Caco-2 (cell line): ENCODE measurements at regions not wholly inside any gene's neighbourhood (a gene's known extent, or its start where the extent isn't known, plus 50 kb on each side); places are given as distances from the start of the nearest gene placed in this dataset.
A peak's percentile ranks its signal among the peaks of the same experiment; 100 is the strongest.

ENCODE experiments used
- BruUV-seq: library from RNA; stranded (reverse); fragments of 400-500 nt; replicated peaks from 2 replicates; lab custom pipeline; 2021; lab: Mats Ljungman, UMichigan
- CTCF ChIA-PET: fragments of 300-600 bp; sonication (Branson Sonifier 250); formaldehyde crosslinking; loops from one replicate; lab custom pipeline; 2022; ENCODE audit warnings: antibody characterized with exemption; lab: Charles Lee
- POLR2A ChIA-PET: fragments of 300-600 bp; sonication (Branson Sonifier 250); formaldehyde crosslinking; loops from one replicate; lab custom pipeline; 2022; ENCODE audit warnings: antibody characterized with exemption; lab: Charles Lee
- DNase-seq, 2 experiments: peaks; one replicate each; pipeline versions ENCODE4 v3.0.0 to v3.0.0-alpha.2; 2020 to 2022
- H3K27me3 ChIP-seq: replicated peaks from 2 replicates; pipeline ENCODE4 v1.6.0; 2011; ENCODE audit warnings: low read length; ENCODE audit not compliant: control insufficient read depth, insufficient read depth
- H3K36me3 ChIP-seq: 2 replicates; pipeline ENCODE4 v1.5.1; 2011; ENCODE audit warnings: low read length; ENCODE audit not compliant: control insufficient read depth, insufficient read depth
- H3K4me1 ChIP-seq: fragments of 250-450 bp; sonication (Bioruptor Pico); 2 replicates; pipeline ENCODE4 v1.5.1; 2020; ENCODE audit warnings: mild to moderate bottlenecking
- H3K4me3 ChIP-seq: 2 replicates; pipeline ENCODE4 v1.5.1; 2011; ENCODE audit warnings: low read depth, mild to moderate bottlenecking, control low read depth, low read length
- H3K9me3 ChIP-seq: fragments of 250-450 bp; sonication (Bioruptor Pico); 2 replicates; pipeline ENCODE4 v1.5.1; 2020; ENCODE audit warnings: mild to moderate bottlenecking, moderate library complexity
- H3K27ac Mint-ChIP-seq: one replicate; pipeline ENCODE4 v1.8.0; 2022; ENCODE audit warnings: mixed read lengths; ENCODE audit not compliant: unreplicated experiment
- H3K27me3 Mint-ChIP-seq: one replicate; pipeline ENCODE4 v1.8.0; 2022; ENCODE audit warnings: mixed read lengths; ENCODE audit not compliant: insufficient read depth, unreplicated experiment
- H3K36me3 Mint-ChIP-seq: one replicate; pipeline ENCODE4 v1.8.0; 2022; ENCODE audit warnings: mild to moderate bottlenecking, mixed read lengths; ENCODE audit not compliant: insufficient read depth, unreplicated experiment
- H3K4me1 Mint-ChIP-seq: one replicate; pipeline ENCODE4 v1.8.0; 2022; ENCODE audit warnings: low read depth, mixed read lengths; ENCODE audit not compliant: unreplicated experiment
- H3K4me3 Mint-ChIP-seq: one replicate; pipeline ENCODE4 v1.8.0; 2022; ENCODE audit warnings: mild to moderate bottlenecking, moderate library complexity, mixed read lengths; ENCODE audit not compliant: unreplicated experiment
- H3K9me3 Mint-ChIP-seq: one replicate; pipeline ENCODE4 v1.8.0; 2022; ENCODE audit warnings: mixed read lengths; ENCODE audit not compliant: unreplicated experiment
- intact Hi-C: fragments of 100-400 bp; cut with micrococcal nuclease; formaldehyde crosslinking; loops from one replicate; pipeline ENCODE4 v1.10.0; 2022; ENCODE audit not compliant: unreplicated experiment
- TF ChIP-seq, protein P1 (sequence below), 2 experiments: fragments of 200-600 bp in 1 of 2; IDR thresholded peaks; 1 replicate in 1 of 2; 2 replicates in 1 of 2; pipeline versions ENCODE4 v1.5.1 to v1.8.0; 2011 to 2022; ENCODE audit warnings: antibody characterized with exemption in 1 of 2, control low read depth in 1 of 2, inconsistent platforms in 1 of 2, low read depth in 1 of 2, low read length in 1 of 2, mild to moderate bottlenecking in 1 of 2, moderate library complexity in 1 of 2; ENCODE audit not compliant: insufficient read depth in 1 of 2, severe bottlenecking in 1 of 2, unreplicated experiment in 1 of 2

DNA sequence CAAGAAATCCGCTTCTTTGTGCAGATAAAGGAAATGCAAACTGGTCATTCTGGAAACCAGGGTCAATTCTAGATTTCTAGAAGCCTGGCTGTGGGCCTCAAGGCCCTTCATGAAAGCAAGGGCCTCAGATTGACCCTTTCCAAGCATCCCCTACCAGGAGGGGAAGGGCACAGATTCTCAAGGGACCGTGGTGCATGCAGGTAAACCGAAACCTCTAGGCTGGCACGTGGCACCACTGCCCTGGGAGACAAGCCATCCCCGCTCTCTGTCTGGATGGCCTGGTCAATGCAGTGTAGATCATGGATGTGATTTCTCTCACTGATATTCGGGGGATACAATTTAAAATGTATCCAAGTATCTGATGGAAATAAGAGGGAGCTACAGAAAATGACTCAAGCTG lies 69.4 kb downstream of the TOMM20 start:
- DNase-seq: no peak
- H3K4me3 Mint-ChIP-seq: no peak overlapping the region
- Histone ChIP-seq H3K9me3 (no peaks in the 10 kb centered on the region), H3K4me3 (no peak overlapping the region), H3K4me1 (peaks cover 41% of the 10 kb centered on the region), H3K27me3 (no peaks in the 10 kb centered on the region), H3K36me3 (no peaks in the 10 kb centered on the region)
- H3K4me1 Mint-ChIP-seq: peaks cover 57% of the 10 kb centered on the region
- ChIA-PET CTCF (no interaction called here), POLR2A (no interaction called here)
- peaks cover 20% of the 10 kb centered on the region for H3K36me3 Mint-ChIP-seq
- TF ChIP-seq, protein P1, sequence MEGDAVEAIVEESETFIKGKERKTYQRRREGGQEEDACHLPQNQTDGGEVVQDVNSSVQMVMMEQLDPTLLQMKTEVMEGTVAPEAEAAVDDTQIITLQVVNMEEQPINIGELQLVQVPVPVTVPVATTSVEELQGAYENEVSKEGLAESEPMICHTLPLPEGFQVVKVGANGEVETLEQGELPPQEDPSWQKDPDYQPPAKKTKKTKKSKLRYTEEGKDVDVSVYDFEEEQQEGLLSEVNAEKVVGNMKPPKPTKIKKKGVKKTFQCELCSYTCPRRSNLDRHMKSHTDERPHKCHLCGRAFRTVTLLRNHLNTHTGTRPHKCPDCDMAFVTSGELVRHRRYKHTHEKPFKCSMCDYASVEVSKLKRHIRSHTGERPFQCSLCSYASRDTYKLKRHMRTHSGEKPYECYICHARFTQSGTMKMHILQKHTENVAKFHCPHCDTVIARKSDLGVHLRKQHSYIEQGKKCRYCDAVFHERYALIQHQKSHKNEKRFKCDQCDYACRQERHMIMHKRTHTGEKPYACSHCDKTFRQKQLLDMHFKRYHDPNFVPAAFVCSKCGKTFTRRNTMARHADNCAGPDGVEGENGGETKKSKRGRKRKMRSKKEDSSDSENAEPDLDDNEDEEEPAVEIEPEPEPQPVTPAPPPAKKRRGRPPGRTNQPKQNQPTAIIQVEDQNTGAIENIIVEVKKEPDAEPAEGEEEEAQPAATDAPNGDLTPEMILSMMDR (IDR thresholded peaks at IDR 0.05; ENCODE audit: insufficient read depth in 1 of 2, low read depth in 1 of 2, low read length in 1 of 2, severe bottlenecking in 1 of 2, unreplicated experiment in 1 of 2): no peak
- intact Hi-C loops: no loop called here
- BruUV-seq: no TSS peak
- H3K9me3 Mint-ChIP-seq: no peaks in the 10 kb centered on the region
- H3K27ac Mint-ChIP-seq: peak overlapping the region; percentile 86
- H3K27me3 Mint-ChIP-seq: no peaks in the 10 kb centered on the region

DNA sequence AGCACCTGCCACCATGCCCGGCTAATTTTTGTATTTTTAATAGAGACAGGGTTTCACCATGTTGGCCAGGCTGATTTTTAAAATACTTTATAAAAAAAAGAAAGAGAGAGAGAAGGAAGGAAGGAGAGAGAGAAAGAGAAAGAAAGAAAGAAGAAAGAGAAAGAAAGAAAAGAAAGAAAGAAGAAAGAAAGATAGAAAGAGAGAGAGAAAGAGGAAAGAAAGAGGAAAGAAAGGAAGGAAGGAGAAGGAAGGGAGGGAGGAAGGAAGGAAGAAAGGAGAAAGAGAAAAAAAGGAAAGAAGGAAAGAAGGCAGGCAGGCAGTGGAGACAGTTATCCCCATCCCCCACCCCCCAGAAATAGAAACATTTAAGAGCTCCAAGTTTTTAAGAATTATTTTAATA lies 69.9 kb downstream of the TOMM20 start:
- no peaks in the 10 kb centered on the region for H3K36me3 ChIP-seq
- DNase-seq: no peak
- no peaks in the 10 kb centered on the region for H3K27me3 ChIP-seq
- no peak overlapping the region for H3K4me3 ChIP-seq
- no TSS peak for BruUV-seq
- POLR2A ChIA-PET: no interaction called here
- Mint-ChIP-seq H3K27me3 (no peaks in the 10 kb centered on the region), H3K9me3 (no peaks in the 10 kb centered on the region), H3K36me3 (peaks cover 20% of the 10 kb centered on the region), H3K4me1 (peaks cover 57% of the 10 kb centered on the region), H3K27ac (peak overlapping the region; percentile 86), H3K4me3 (no peak overlapping the region)
- CTCF ChIA-PET: no interaction called here
- intact Hi-C loops: no loop called here
- no peaks in the 10 kb centered on the region for H3K9me3 ChIP-seq
- H3K4me1 ChIP-seq: peaks cover 41% of the 10 kb centered on the region
- TF ChIP-seq, protein P1 (IDR thresholded peaks at IDR 0.05; ENCODE audit: insufficient read depth in 1 of 2, low read depth in 1 of 2, low read length in 1 of 2, severe bottlenecking in 1 of 2, unreplicated experiment in 1 of 2): no peak

DNA sequence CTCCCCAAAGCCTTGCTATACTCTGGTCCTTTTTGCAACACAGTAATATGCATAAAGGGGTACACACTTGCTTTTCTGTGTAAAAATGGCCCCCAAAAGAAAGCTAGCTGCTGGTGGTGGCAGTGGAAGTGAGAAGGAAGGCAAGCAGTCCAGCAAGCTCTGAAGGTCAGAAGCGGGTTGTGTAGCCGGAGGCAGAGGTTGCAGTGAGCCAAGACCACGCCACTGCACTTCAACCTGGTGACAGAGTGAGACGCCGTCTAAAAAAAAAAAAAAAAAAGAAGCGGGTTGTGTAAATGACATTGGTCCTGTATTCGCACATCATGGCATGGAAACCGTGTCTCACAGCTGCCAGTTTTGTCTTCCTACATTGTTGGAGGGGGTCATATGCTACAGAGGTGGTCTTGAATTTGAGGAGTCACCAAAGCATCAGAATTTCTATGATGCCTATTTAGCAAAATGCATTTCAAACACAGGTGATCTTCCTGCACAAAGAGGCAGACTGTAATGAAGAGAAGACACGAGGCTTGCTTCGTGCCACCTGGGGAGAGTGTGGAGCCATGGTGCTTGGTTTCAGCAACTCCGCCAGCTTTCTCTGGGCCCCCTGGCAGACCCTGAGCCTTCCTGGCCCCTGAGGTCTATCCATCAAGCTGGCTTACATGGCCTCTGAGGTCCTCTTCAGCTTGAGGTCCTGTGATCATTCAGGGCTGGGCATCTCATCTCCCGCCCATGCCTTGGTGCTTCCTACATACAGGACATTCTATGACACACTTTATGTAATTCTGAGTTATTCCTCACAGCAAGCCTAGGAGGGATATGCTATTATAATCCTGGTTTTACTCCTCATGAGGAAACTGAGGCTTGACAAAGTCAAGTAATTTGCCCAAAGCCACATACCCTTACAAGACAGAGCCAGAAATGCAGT lies 71.0 kb downstream of the TOMM20 start:
- no peaks in the 10 kb centered on the region for H3K9me3 ChIP-seq
- peaks cover 20% of the 10 kb centered on the region for H3K36me3 Mint-ChIP-seq
- ChIA-PET POLR2A (no interaction called here), CTCF (no interaction called here)
- DNase-seq: no peak
- no peaks in the 10 kb centered on the region for H3K36me3 ChIP-seq
- H3K4me1 Mint-ChIP-seq: peaks cover 47% of the 10 kb centered on the region
- H3K27me3 ChIP-seq: no peaks in the 10 kb centered on the region
- H3K4me1 ChIP-seq: peaks cover 33% of the 10 kb centered on the region
- no peak overlapping the region for H3K4me3 ChIP-seq
- H3K4me3 Mint-ChIP-seq: no peak overlapping the region
- TF ChIP-seq, protein P1 (IDR thresholded peaks at IDR 0.05; ENCODE audit: insufficient read depth in 1 of 2, low read depth in 1 of 2, low read length in 1 of 2, severe bottlenecking in 1 of 2, unreplicated experiment in 1 of 2): no peak
- H3K9me3 Mint-ChIP-seq: no peaks in the 10 kb centered on the region
- peak overlapping the region; percentile 53 for H3K27ac Mint-ChIP-seq
- BruUV-seq: no TSS peak
- intact Hi-C loops: no loop called here
- H3K27me3 Mint-ChIP-seq: no peaks in the 10 kb centered on the region
